ENCODE measurements at regions not wholly inside any gene's neighbourhood (a gene's known extent, or its start where the extent isn't known, plus 50 kb on each side); places are given as distances from the start of the nearest gene placed in this dataset.

- TF ChIP-seq CTCF (IDR thresholded peaks at IDR 0.05; ENCODE audit: low read depth, low read length) (no peak), MAX (IDR thresholded peaks at IDR 0.05; ENCODE audit: low read depth, low read length) (no peak), MYC (IDR thresholded peaks at IDR 0.05; ENCODE audit: low read depth, low read length) (no peak), POLR2A (IDR thresholded peaks at IDR 0.05; ENCODE audit: extremely low read depth, insufficient read length) (no peak)
Measured at GRCh38 chr16:14350081-14350480, 279.0 kb downstream of the MRTFB start.

Data from NB4 (cell line).